ENCODE measurements at regions not wholly inside any gene's neighbourhood (a gene's known extent, or its start where the extent isn't known, plus 50 kb on each side); places are given as distances from the start of the nearest gene placed in this dataset.

GRCh38 chr10:91049296-91049987 lies 128.6 kb upstream of the ANKRD1 start:
- Mint-ChIP-seq H3K36me3 (ENCODE audit: insufficient read depth, unreplicated experiment) (no peaks in the 10 kb centered on the region), H3K27ac (ENCODE audit: low read depth, unreplicated experiment) (no peak overlapping the region), H3K27me3 (ENCODE audit: insufficient read depth, unreplicated experiment) (no peaks in the 10 kb centered on the region), H3K4me1 (ENCODE audit: insufficient read depth, unreplicated experiment) (no peaks in the 10 kb centered on the region), H3K9me3 (ENCODE audit: unreplicated experiment) (no peaks in the 10 kb centered on the region), H3K4me3 (ENCODE audit: unreplicated experiment) (no peak overlapping the region)
- CTCF ChIA-PET, result no interaction called here
- no TSS peak for BruUV-seq (replicated peaks)
- DNase-seq (ENCODE audit: unreplicated experiment), result no peak
- intact Hi-C loops (cut with micrococcal nuclease), result no loop called here
- no peak for TF ChIP-seq CTCF (IDR thresholded peaks at IDR 0.05; ENCODE audit: unreplicated experiment)
- POLR2A ChIA-PET, result interaction anchor here (0.7 to 1.0 kb wide), 2 partner anchors 12 to 14 kb away, joined by 3 to 5 read pairs; no protein-coding TSS in a partner anchor

- CTCF ChIA-PET, result no interaction called here
- BruUV-seq (replicated peaks), result no TSS peak
- H3K9me3 Mint-ChIP-seq (ENCODE audit: unreplicated experiment), result no peaks in the 10 kb centered on the region
- no peak overlapping the region for H3K27ac Mint-ChIP-seq (ENCODE audit: low read depth, unreplicated experiment)
- H3K4me3 Mint-ChIP-seq (ENCODE audit: unreplicated experiment), result no peak overlapping the region
- DNase-seq (ENCODE audit: unreplicated experiment), result no peak
- H3K4me1 Mint-ChIP-seq (ENCODE audit: insufficient read depth, unreplicated experiment), result no peaks in the 10 kb centered on the region
- POLR2A ChIA-PET, result interaction anchor here (0.7 to 1.8 kb wide), 2 partner anchors 14 to 16 kb away, joined by 4 to 5 read pairs; no protein-coding TSS in a partner anchor
- H3K27me3 Mint-ChIP-seq (ENCODE audit: insufficient read depth, unreplicated experiment), result no peaks in the 10 kb centered on the region
- no peak for TF ChIP-seq CTCF (IDR thresholded peaks at IDR 0.05; ENCODE audit: unreplicated experiment)
- H3K36me3 Mint-ChIP-seq (ENCODE audit: insufficient read depth, unreplicated experiment), result no peaks in the 10 kb centered on the region
- intact Hi-C loops (cut with micrococcal nuclease), result no loop called here
These were observed 129.1 kb upstream of the ANKRD1 start for GRCh38 chr10:91049988-91050360.

- Mint-ChIP-seq H3K9me3 (ENCODE audit: unreplicated experiment) (no peaks in the 10 kb centered on the region), H3K27me3 (ENCODE audit: insufficient read depth, unreplicated experiment) (no peaks in the 10 kb centered on the region), H3K4me3 (ENCODE audit: unreplicated experiment) (no peak overlapping the region), H3K4me1 (ENCODE audit: insufficient read depth, unreplicated experiment) (no peaks in the 10 kb centered on the region), H3K27ac (ENCODE audit: low read depth, unreplicated experiment) (no peak overlapping the region), H3K36me3 (ENCODE audit: insufficient read depth, unreplicated experiment) (no peaks in the 10 kb centered on the region)
- POLR2A ChIA-PET, result interaction anchor here (1.8 kb wide), 1 partner anchor 16 kb away, joined by 4 read pairs; no protein-coding TSS in a partner anchor
- no TSS peak for BruUV-seq (replicated peaks)
- TF ChIP-seq CTCF (IDR thresholded peaks at IDR 0.05; ENCODE audit: unreplicated experiment), result no peak
- CTCF ChIA-PET, result interaction anchor here (0.6 to 0.8 kb wide), 3 partner anchors 26 to 217 kb away, joined by 3 read pairs; no protein-coding TSS in a partner anchor
- intact Hi-C loops (cut with micrococcal nuclease), result no loop called here
- no peak for DNase-seq (ENCODE audit: unreplicated experiment)
These were observed 129.6 kb upstream of the ANKRD1 start for GRCh38 chr10:91050371-91051034.

- no peak for TF ChIP-seq CTCF (IDR thresholded peaks at IDR 0.05; ENCODE audit: unreplicated experiment)
- H3K9me3 Mint-ChIP-seq (ENCODE audit: unreplicated experiment), result no peaks in the 10 kb centered on the region
- intact Hi-C loops (cut with micrococcal nuclease), result no loop called here
- H3K4me3 Mint-ChIP-seq (ENCODE audit: unreplicated experiment), result no peak overlapping the region
- no TSS peak for BruUV-seq (replicated peaks)
- no peaks in the 10 kb centered on the region for H3K27me3 Mint-ChIP-seq (ENCODE audit: insufficient read depth, unreplicated experiment)
- no peaks in the 10 kb centered on the region for H3K4me1 Mint-ChIP-seq (ENCODE audit: insufficient read depth, unreplicated experiment)
- CTCF ChIA-PET, result interaction anchor here (1.0 to 1.7 kb wide), 2 partner anchors 46 to 199 kb away, joined by 4 to 5 read pairs; no protein-coding TSS in a partner anchor
- POLR2A ChIA-PET, result interaction anchor here (0.6 to 1.8 kb wide), 2 partner anchors 12 to 14 kb away, joined by 3 to 4 read pairs; no protein-coding TSS in a partner anchor
- no peak overlapping the region for H3K27ac Mint-ChIP-seq (ENCODE audit: low read depth, unreplicated experiment)
- H3K36me3 Mint-ChIP-seq (ENCODE audit: insufficient read depth, unreplicated experiment), result no peaks in the 10 kb centered on the region
- DNase-seq (ENCODE audit: unreplicated experiment), result no peak
These were observed 130.9 kb upstream of the ANKRD1 start for GRCh38 chr10:91051829-91052228.

Measured in MCF 10A (cell line).